ENCODE measurements at regions not wholly inside any gene's neighbourhood (a gene's known extent, or its start where the extent isn't known, plus 50 kb on each side); places are given as distances from the start of the nearest gene placed in this dataset.

GRCh38 chr4:136935871-136936270 is 596.4 kb downstream of the PCDH18 start (continued):
- TF ChIP-seq MAZ (IDR thresholded peaks at IDR 0.05; ENCODE audit: borderline replicate concordance, low read depth, low read length) = no peak

- WGBS (ENCODE audit: missing lambda C conversion rate) = 4% methylated on average over 1 of the region's 1 CpG
Measured at GRCh38 chr4:136935305-136935704, 597.0 kb downstream of the PCDH18 start.

GRCh38 chr4:136934601-136935000 is 597.7 kb downstream of the PCDH18 start:
- FAIRE-seq = no peak
- peak overlapping the region in 1 of 2 experiments; percentile 50; a peak in 2 of 6 replicates for H3K27ac ChIP-seq
- H3K9me3 ChIP-seq = no peaks in the 10 kb centered on the region
- no peak for ATAC-seq
- no peak for DNase-seq (ENCODE audit: low read depth in 1 of 2, low spot score in 1 of 2)
- H3K4me1 ChIP-seq = peaks cover 12% of the 10 kb centered on the region; the same call in 2 of the 3 replicates
- TF ChIP-seq ZC3H11A (IDR thresholded peaks at IDR 0.05) (no peak), MAX (IDR thresholded peaks at IDR 0.05) (no peak), ELK1 (IDR thresholded peaks at IDR 0.05; ENCODE audit: low read depth, low read length) (no peak), CHD2 (IDR thresholded peaks at IDR 0.05; ENCODE audit: low read length, partially characterized antibody) (no peak), SREBF2 (IDR thresholded peaks at IDR 0.05) (no peak), TFCP2L1 (CRISPR knock-in tag; IDR thresholded peaks at IDR 0.05) (no peak), CEBPB (IDR thresholded peaks at IDR 0.05) (no peak), NR3C1 (IDR thresholded peaks at IDR 0.05) (no peak), E2F6 (IDR thresholded peaks at IDR 0.05; ENCODE audit: borderline replicate concordance, low read depth) (no peak), RARB (CRISPR knock-in tag; IDR thresholded peaks at IDR 0.05) (no peak), EP300 (IDR thresholded peaks at IDR 0.05) (no peak), ESRRA (IDR thresholded peaks at IDR 0.05; ENCODE audit: borderline replicate concordance, low read length) (no peak)
- TF ChIP-seq, protein P1, sequence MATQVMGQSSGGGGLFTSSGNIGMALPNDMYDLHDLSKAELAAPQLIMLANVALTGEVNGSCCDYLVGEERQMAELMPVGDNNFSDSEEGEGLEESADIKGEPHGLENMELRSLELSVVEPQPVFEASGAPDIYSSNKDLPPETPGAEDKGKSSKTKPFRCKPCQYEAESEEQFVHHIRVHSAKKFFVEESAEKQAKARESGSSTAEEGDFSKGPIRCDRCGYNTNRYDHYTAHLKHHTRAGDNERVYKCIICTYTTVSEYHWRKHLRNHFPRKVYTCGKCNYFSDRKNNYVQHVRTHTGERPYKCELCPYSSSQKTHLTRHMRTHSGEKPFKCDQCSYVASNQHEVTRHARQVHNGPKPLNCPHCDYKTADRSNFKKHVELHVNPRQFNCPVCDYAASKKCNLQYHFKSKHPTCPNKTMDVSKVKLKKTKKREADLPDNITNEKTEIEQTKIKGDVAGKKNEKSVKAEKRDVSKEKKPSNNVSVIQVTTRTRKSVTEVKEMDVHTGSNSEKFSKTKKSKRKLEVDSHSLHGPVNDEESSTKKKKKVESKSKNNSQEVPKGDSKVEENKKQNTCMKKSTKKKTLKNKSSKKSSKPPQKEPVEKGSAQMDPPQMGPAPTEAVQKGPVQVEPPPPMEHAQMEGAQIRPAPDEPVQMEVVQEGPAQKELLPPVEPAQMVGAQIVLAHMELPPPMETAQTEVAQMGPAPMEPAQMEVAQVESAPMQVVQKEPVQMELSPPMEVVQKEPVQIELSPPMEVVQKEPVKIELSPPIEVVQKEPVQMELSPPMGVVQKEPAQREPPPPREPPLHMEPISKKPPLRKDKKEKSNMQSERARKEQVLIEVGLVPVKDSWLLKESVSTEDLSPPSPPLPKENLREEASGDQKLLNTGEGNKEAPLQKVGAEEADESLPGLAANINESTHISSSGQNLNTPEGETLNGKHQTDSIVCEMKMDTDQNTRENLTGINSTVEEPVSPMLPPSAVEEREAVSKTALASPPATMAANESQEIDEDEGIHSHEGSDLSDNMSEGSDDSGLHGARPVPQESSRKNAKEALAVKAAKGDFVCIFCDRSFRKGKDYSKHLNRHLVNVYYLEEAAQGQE (IDR thresholded peaks at IDR 0.05) = no peak
- CTCF ChIA-PET = no interaction called here
- POLR2A ChIA-PET = no interaction called here
- H3K4me2 ChIP-seq = peak overlapping the region; percentile 55
- H3K4me3 ChIP-seq = no peak overlapping the region
- WGBS (ENCODE audit: missing lambda C conversion rate) = 18% methylated on average over 1 of the region's 1 CpG

More at GRCh38 chr4:136935305-136935704, 597.0 kb downstream of the PCDH18 start:
- CTCF ChIA-PET = no interaction called here
- TF ChIP-seq JUN (IDR thresholded peaks at IDR 0.05) (no peak), EP300 (IDR thresholded peaks at IDR 0.05) (no peak), CTCF (IDR thresholded peaks at IDR 0.05) (no peak), ELK1 (IDR thresholded peaks at IDR 0.05; ENCODE audit: low read depth, low read length) (no peak), PHF8 (IDR thresholded peaks at IDR 0.05; ENCODE audit: borderline replicate concordance, low read depth) (no peak), TP53 (CRISPR knock-in tag; IDR thresholded peaks at IDR 0.05) (no peak), HDAC2 (IDR thresholded peaks at IDR 0.05) (no peak), MYC (IDR thresholded peaks at IDR 0.05; ENCODE audit: borderline replicate concordance, low read length) (no peak), EHMT2 (IDR thresholded peaks at IDR 0.05; ENCODE audit: low read depth) (no peak), RFX5 (IDR thresholded peaks at IDR 0.05) (no peak), NFE2L2 (conservative IDR thresholded peaks at IDR 0.05; ENCODE audit: low read length) (no peak), FOSL2 (IDR thresholded peaks at IDR 0.05) (no peak), FOSL2 (CRISPR knock-in tag; IDR thresholded peaks at IDR 0.05) (no peak), RAD21 (conservative IDR thresholded peaks at IDR 0.05 in 1 of 2, IDR thresholded peaks at IDR 0.05 in 1 of 2) (no peak), ESRRA (IDR thresholded peaks at IDR 0.05; ENCODE audit: borderline replicate concordance, low read length) (no peak), CHD2 (IDR thresholded peaks at IDR 0.05; ENCODE audit: low read length, partially characterized antibody) (no peak), HOXB13 (CRISPR knock-in tag; IDR thresholded peaks at IDR 0.05; ENCODE audit: low read depth) (no peak), CBX8 (IDR thresholded peaks at IDR 0.05) (no peak), BHLHE40 (IDR thresholded peaks at IDR 0.05; ENCODE audit: low read depth, low read length) (no peak), GATA3 (IDR thresholded peaks at IDR 0.05; ENCODE audit: borderline replicate concordance) (no peak)
- no peak overlapping the region for H3K4me3 ChIP-seq
- H3K9me3 ChIP-seq = no peaks in the 10 kb centered on the region
- POLR2A ChIA-PET = no interaction called here
- FAIRE-seq (no peak), DNase-seq (ENCODE audit: low read depth in 1 of 2, low spot score in 1 of 2) (peak in 1 of 2 experiments; percentile 18), ATAC-seq (peak in 1 of 2 experiments; percentile 43; a peak in 2 of 6 replicates)
- H3K4me2 ChIP-seq = peak overlapping the region; percentile 55
- H3K27ac ChIP-seq = peak overlapping the region in 1 of 2 experiments; percentile 53; a peak in 3 of 6 replicates
- H3K4me1 ChIP-seq = peaks cover 12% of the 10 kb centered on the region; the same call in 2 of the 3 replicates

All from A549 (cell line).